ENCODE measurements at regions not wholly inside any gene's neighbourhood (a gene's known extent, or its start where the extent isn't known, plus 50 kb on each side); places are given as distances from the start of the nearest gene placed in this dataset.

- H3K27ac ChIP-seq (replicated peaks), result no peak overlapping the region
- H3K36me3 ChIP-seq, result no peaks in the 10 kb centered on the region
- no peaks in the 10 kb centered on the region for H3K9me3 ChIP-seq (replicated peaks)
- intact Hi-C loops (cut with micrococcal nuclease), result no loop called here
- DNase-seq, result no peak
- TF ChIP-seq CTCF (IDR thresholded peaks at IDR 0.05; ENCODE audit: borderline replicate concordance), result no peak
- no peaks in the 10 kb centered on the region for H3K27me3 ChIP-seq (ENCODE audit: low read depth)
- peaks cover 5% of the 10 kb centered on the region for H3K4me1 ChIP-seq
- no peak overlapping the region for H3K4me3 ChIP-seq
These were observed 453.9 kb downstream of the ETS1 start for GRCh38 chr11:128133501-128133900.

GRCh38 chr11:128130052-128130451, 457.3 kb downstream of the ETS1 start:
- H3K27me3 ChIP-seq (ENCODE audit: low read depth), result no peaks in the 10 kb centered on the region
- intact Hi-C loops (cut with micrococcal nuclease), result no loop called here
- H3K4me3 ChIP-seq, result no peak overlapping the region
- no peaks in the 10 kb centered on the region for H3K36me3 ChIP-seq
- no peaks in the 10 kb centered on the region for H3K9me3 ChIP-seq (replicated peaks)
- H3K27ac ChIP-seq (replicated peaks), result no peak overlapping the region
- peaks cover 5% of the 10 kb centered on the region for H3K4me1 ChIP-seq
- DNase-seq, result no peak
- no peak for TF ChIP-seq CTCF (IDR thresholded peaks at IDR 0.05; ENCODE audit: borderline replicate concordance)

GRCh38 chr11:128125723-128126122, 461.6 kb downstream of the ETS1 start:
- no peaks in the 10 kb centered on the region for H3K4me1 ChIP-seq
- H3K4me3 ChIP-seq, result no peak overlapping the region
- intact Hi-C loops (cut with micrococcal nuclease), result no loop called here
- no peak for DNase-seq
- H3K27ac ChIP-seq (replicated peaks), result no peak overlapping the region
- no peaks in the 10 kb centered on the region for H3K9me3 ChIP-seq (replicated peaks)
- no peaks in the 10 kb centered on the region for H3K36me3 ChIP-seq
- TF ChIP-seq CTCF (IDR thresholded peaks at IDR 0.05; ENCODE audit: borderline replicate concordance), result no peak
- H3K27me3 ChIP-seq (ENCODE audit: low read depth), result no peaks in the 10 kb centered on the region

- peaks cover 12% of the 10 kb centered on the region for H3K9me3 ChIP-seq (replicated peaks)
- TF ChIP-seq CTCF (IDR thresholded peaks at IDR 0.05; ENCODE audit: borderline replicate concordance), result no peak
- peak overlapping the region; percentile 10 for H3K4me3 ChIP-seq
- H3K36me3 ChIP-seq, result no peaks in the 10 kb centered on the region
- peaks cover 18% of the 10 kb centered on the region for H3K27me3 ChIP-seq (ENCODE audit: low read depth)
- H3K4me1 ChIP-seq, result peaks cover 17% of the 10 kb centered on the region
- H3K27ac ChIP-seq (replicated peaks), result peak overlapping the region; percentile 59
- no peak for DNase-seq
- intact Hi-C loops (cut with micrococcal nuclease), result no loop called here
These were observed 470.5 kb downstream of the ETS1 start for GRCh38 chr11:128116885-128117284.

GRCh38 chr11:128116447-128116846, 470.9 kb downstream of the ETS1 start:
- intact Hi-C loops (cut with micrococcal nuclease), result no loop called here
- Histone ChIP-seq H3K27me3 (ENCODE audit: low read depth) (peaks cover 18% of the 10 kb centered on the region), H3K36me3 (no peaks in the 10 kb centered on the region), H3K4me3 (no peak overlapping the region), H3K27ac (replicated peaks) (peak overlapping the region; percentile 59), H3K4me1 (peaks cover 17% of the 10 kb centered on the region), H3K9me3 (replicated peaks) (peaks cover 16% of the 10 kb centered on the region)
- DNase-seq, result no peak
- TF ChIP-seq CTCF (IDR thresholded peaks at IDR 0.05; ENCODE audit: borderline replicate concordance), result no peak

- Histone ChIP-seq H3K4me3 (no peak overlapping the region), H3K27ac (replicated peaks) (no peak overlapping the region), H3K9me3 (replicated peaks) (peaks cover 5% of the 10 kb centered on the region), H3K27me3 (ENCODE audit: low read depth) (no peaks in the 10 kb centered on the region), H3K36me3 (no peaks in the 10 kb centered on the region), H3K4me1 (no peaks in the 10 kb centered on the region)
- DNase-seq, result no peak
- TF ChIP-seq CTCF (IDR thresholded peaks at IDR 0.05; ENCODE audit: borderline replicate concordance), result no peak
- intact Hi-C loops (cut with micrococcal nuclease), result no loop called here
These were observed 481.4 kb downstream of the ETS1 start for GRCh38 chr11:128105950-128106349.

All from left ventricle myocardium inferior (tissue), 1 donor.